Vagina (tissue), 2 donors: ENCODE measurements at regions not wholly inside any gene's neighbourhood (a gene's known extent, or its start where the extent isn't known, plus 50 kb on each side); places are given as distances from the start of the nearest gene placed in this dataset.

Experiments
- POLR2A ChIP-seq, 2 donors: fragments of 450-650 bp; IDR thresholded peaks; one replicate each; pipeline ENCODE4 v1.6.1; 2017; ENCODE audit warnings: antibody characterized with exemption in 2 of 2, mild to moderate bottlenecking in 2 of 2, moderate library complexity in 2 of 2
- POLR2AphosphoS5 ChIP-seq, 2 donors: sonication (generic); formaldehyde crosslinking; IDR thresholded peaks; one replicate each; pipeline ENCODE4 v1.9.0; 2017; ENCODE audit warnings: antibody characterized with exemption in 2 of 2, mild to moderate bottlenecking in 2 of 2, low read depth in 1 of 2; ENCODE audit not compliant: insufficient read depth in 1 of 2
- TF ChIP-seq, protein P1 (sequence below), 3 experiments: fragments of 450-650 bp in 2 of 3; fragments of 200-600 bp in 1 of 3; sonication (generic) in 1 of 3; IDR thresholded peaks; one replicate each; pipeline ENCODE4 v1.5.1; 2017 to 2019; ENCODE audit warnings: antibody characterized with exemption in 3 of 3, mild to moderate bottlenecking in 2 of 3, moderate library complexity in 2 of 3

DNA sequence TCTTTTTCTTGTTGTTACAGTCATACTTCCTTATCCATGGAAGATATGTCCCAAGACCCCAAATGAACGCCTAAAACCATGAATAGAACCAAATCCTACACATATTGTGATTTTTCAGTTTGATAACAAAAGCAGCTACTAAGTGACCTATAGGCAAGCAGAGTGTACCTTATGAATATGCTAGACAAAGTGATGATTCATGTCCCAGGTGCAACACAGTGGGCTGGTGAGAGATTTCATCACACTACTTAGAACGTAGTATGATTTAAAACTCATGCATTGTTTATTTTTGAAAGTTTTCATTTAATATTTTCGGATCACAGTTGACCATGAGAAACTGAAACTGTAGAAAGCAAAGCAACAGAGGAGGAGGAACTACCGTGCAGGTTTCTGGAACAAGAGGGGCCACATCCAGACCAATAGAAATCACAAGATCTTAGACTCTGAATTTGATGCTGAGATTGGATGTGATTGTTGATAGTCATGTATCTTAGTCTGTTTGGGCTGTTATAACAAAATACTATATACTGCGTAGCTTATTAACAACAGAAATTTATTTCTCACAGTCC is 470.8 kb upstream of the VRK2 start:
- TF ChIP-seq, protein P1, sequence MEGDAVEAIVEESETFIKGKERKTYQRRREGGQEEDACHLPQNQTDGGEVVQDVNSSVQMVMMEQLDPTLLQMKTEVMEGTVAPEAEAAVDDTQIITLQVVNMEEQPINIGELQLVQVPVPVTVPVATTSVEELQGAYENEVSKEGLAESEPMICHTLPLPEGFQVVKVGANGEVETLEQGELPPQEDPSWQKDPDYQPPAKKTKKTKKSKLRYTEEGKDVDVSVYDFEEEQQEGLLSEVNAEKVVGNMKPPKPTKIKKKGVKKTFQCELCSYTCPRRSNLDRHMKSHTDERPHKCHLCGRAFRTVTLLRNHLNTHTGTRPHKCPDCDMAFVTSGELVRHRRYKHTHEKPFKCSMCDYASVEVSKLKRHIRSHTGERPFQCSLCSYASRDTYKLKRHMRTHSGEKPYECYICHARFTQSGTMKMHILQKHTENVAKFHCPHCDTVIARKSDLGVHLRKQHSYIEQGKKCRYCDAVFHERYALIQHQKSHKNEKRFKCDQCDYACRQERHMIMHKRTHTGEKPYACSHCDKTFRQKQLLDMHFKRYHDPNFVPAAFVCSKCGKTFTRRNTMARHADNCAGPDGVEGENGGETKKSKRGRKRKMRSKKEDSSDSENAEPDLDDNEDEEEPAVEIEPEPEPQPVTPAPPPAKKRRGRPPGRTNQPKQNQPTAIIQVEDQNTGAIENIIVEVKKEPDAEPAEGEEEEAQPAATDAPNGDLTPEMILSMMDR (IDR thresholded peaks at IDR 0.05): no peak
- TF ChIP-seq POLR2AphosphoS5 (IDR thresholded peaks at IDR 0.05; ENCODE audit: insufficient read depth in 1 of 2, low read depth in 1 of 2) (no peak), POLR2A (IDR thresholded peaks at IDR 0.05) (no peak)
